WTC11 (cell line): ENCODE measurements at regions not wholly inside any gene's neighbourhood (a gene's known extent, or its start where the extent isn't known, plus 50 kb on each side); places are given as distances from the start of the nearest gene placed in this dataset.

Experiments used
- ATAC-seq: fragments of 200-7000 bp; cut with Tn5 transposase; 2 replicates; pipeline ENCODE4 v1.10.0; 2021; ENCODE audit warnings: mild to moderate bottlenecking, moderate library complexity
- CTCF ChIA-PET: fragments of 300-600 bp; sonication (Branson Sonifier 250); formaldehyde crosslinking; loops from one replicate; lab custom pipeline; 2021; ENCODE audit warnings: antibody characterized with exemption; lab: Charles Lee
- POLR2A ChIA-PET: fragments of 350-600 bp; sonication (Branson Sonifier 250); formaldehyde crosslinking; loops from one replicate; lab custom pipeline; 2021; ENCODE audit warnings: antibody characterized with exemption; lab: Charles Lee
- DNase-seq: peaks from one replicate; pipeline ENCODE4 v3.0.0; 2021; ENCODE audit warnings: low spot score
- H3K27ac Mint-ChIP-seq: 2 replicates; pipeline ENCODE4 v1.8.0; 2021; ENCODE audit warnings: mixed read lengths
- H3K27me3 Mint-ChIP-seq: 2 replicates; pipeline ENCODE4 v1.8.0; 2021; ENCODE audit warnings: low read depth, mild to moderate bottlenecking, moderate library complexity, mixed read lengths
- H3K36me3 Mint-ChIP-seq: 2 replicates; pipeline ENCODE4 v1.8.0; 2021; ENCODE audit warnings: mixed read lengths
- H3K4me1 Mint-ChIP-seq: 2 replicates; pipeline ENCODE4 v1.8.0; 2022; ENCODE audit warnings: mixed read lengths
- H3K4me3 Mint-ChIP-seq: 2 replicates; pipeline ENCODE4 v1.8.0; 2021; ENCODE audit warnings: mild to moderate bottlenecking, moderate library complexity, mixed read lengths
- H3K9me3 Mint-ChIP-seq: 2 replicates; pipeline ENCODE4 v1.8.0; 2021; ENCODE audit warnings: mixed read lengths
- CDX4 ChIP-seq: fragments of 250-450 bp; sonication (Bioruptor Pico); IDR thresholded peaks from 2 replicates; pipeline ENCODE4 v1.9.0; 2021; ENCODE audit warnings: moderate library complexity, mild to moderate bottlenecking, inconsistent platforms, borderline replicate concordance
- E2F4 ChIP-seq: sonication (generic); formaldehyde crosslinking; IDR thresholded peaks from 2 replicates; pipeline ENCODE4 v1.8.1; 2022; ENCODE audit warnings: low read depth, mild to moderate bottlenecking, moderate library complexity, missing genetic modification reagents, borderline replicate concordance
- ELF4 ChIP-seq: sonication (generic); formaldehyde crosslinking; IDR thresholded peaks from 2 replicates; pipeline ENCODE4 v1.8.1; 2022; ENCODE audit warnings: low read depth, mild to moderate bottlenecking, moderate library complexity, missing genetic modification reagents
- ESRRA ChIP-seq: sonication (generic); formaldehyde crosslinking; IDR thresholded peaks from 2 replicates; pipeline ENCODE4 v1.8.1; 2022; ENCODE audit warnings: mild to moderate bottlenecking, missing genetic modification reagents, borderline replicate concordance
- NFE2L1 ChIP-seq: sonication (generic); formaldehyde crosslinking; IDR thresholded peaks from 2 replicates; pipeline ENCODE4 v1.8.1; 2023; ENCODE audit warnings: missing genetic modification reagents
- NR2C2 ChIP-seq: sonication (generic); formaldehyde crosslinking; IDR thresholded peaks from 2 replicates; pipeline ENCODE4 v1.8.0; 2022; ENCODE audit warnings: mild to moderate bottlenecking, missing genetic modification reagents
- NR3C1 ChIP-seq: sonication (generic); formaldehyde crosslinking; conservative IDR thresholded peaks from 2 replicates; pipeline ENCODE4 v1.8.1; 2023; ENCODE audit warnings: low read depth, mild to moderate bottlenecking, missing genetic modification reagents
- RELA ChIP-seq: sonication (generic); formaldehyde crosslinking; IDR thresholded peaks from 2 replicates; pipeline ENCODE4 v1.8.1; 2022; ENCODE audit warnings: missing genetic modification reagents, mild to moderate bottlenecking, borderline replicate concordance
- SMAD3 ChIP-seq: sonication (generic); formaldehyde crosslinking; IDR thresholded peaks from 2 replicates; pipeline ENCODE4 v1.8.0; 2022; ENCODE audit warnings: missing genetic modification reagents, mild to moderate bottlenecking, borderline replicate concordance
- SOX15 ChIP-seq: fragments of 250-450 bp; sonication (Bioruptor Pico); IDR thresholded peaks from 2 replicates; pipeline ENCODE4 v1.9.0; 2021; ENCODE audit warnings: mild to moderate bottlenecking
- STAT6 ChIP-seq: sonication (generic); formaldehyde crosslinking; conservative IDR thresholded peaks from 2 replicates; pipeline ENCODE4 v1.8.1; 2023; ENCODE audit warnings: mild to moderate bottlenecking, low read depth, missing genetic modification reagents, moderate library complexity
- TEAD4 ChIP-seq: sonication (generic); formaldehyde crosslinking; IDR thresholded peaks from 2 replicates; pipeline ENCODE4 v1.8.0; 2022; ENCODE audit warnings: mild to moderate bottlenecking, missing genetic modification reagents
- USF2 ChIP-seq: sonication (generic); formaldehyde crosslinking; IDR thresholded peaks from 2 replicates; pipeline ENCODE4 v1.8.1; 2023; ENCODE audit warnings: mild to moderate bottlenecking, missing genetic modification reagents, moderate library complexity
- ZNF121 ChIP-seq: sonication (generic); formaldehyde crosslinking; IDR thresholded peaks from 2 replicates; pipeline ENCODE4 v1.8.0; 2023; ENCODE audit warnings: missing genetic modification reagents
- ZNF138 ChIP-seq: sonication (generic); formaldehyde crosslinking; conservative IDR thresholded peaks from 2 replicates; pipeline ENCODE4 v1.8.1; 2022; ENCODE audit warnings: mild to moderate bottlenecking, moderate library complexity, missing genetic modification reagents
- ZNF425 ChIP-seq: fragments of 250-450 bp; sonication (Bioruptor Pico); conservative IDR thresholded peaks from 2 replicates; pipeline ENCODE4 v1.9.0; 2021; ENCODE audit warnings: mild to moderate bottlenecking
- ZSCAN18 ChIP-seq: fragments of 250-450 bp; sonication (Bioruptor Pico); IDR thresholded peaks from 2 replicates; pipeline ENCODE4 v2.1.2; 2022; ENCODE audit warnings: mild to moderate bottlenecking, moderate library complexity

GRCh38 chr9:27726244-27727081 is 153.2 kb upstream of the C9orf72 start (continued):
- TF ChIP-seq ESRRA (CRISPR knock-in tag): no peak

DNA sequence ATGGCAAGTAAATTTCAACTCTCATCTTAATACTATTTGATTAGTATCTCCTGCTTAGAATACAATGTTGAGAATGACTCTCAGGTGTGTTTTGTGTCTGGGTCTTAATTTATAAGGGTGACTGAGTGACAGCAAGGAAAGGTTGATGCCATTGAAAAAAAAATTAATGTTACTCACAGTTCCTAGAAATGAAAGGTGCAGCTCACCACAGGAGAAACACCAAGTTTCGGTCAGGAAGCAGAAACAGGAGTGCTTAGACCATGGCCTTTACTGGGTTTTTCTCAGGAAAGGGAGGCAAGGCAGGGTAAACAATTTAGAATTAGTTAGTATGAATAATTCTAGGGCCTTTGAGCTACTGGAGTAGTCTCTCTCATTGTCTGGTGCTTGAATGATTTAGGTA is 159.2 kb upstream of the C9orf72 start:
- Mint-ChIP-seq H3K4me3 (no peak overlapping the region), H3K27ac (no peak overlapping the region), H3K27me3 (no peaks in the 10 kb centered on the region), H3K4me1 (peaks cover 16% of the 10 kb centered on the region), H3K9me3 (peaks cover 26% of the 10 kb centered on the region), H3K36me3 (peaks cover 19% of the 10 kb centered on the region)
- DNase-seq: no peak
- ChIA-PET CTCF (no interaction called here), POLR2A (no interaction called here)
- TF ChIP-seq NR2C2: no peak
- TF ChIP-seq NFE2L1: no peak
- TF ChIP-seq ESRRA (CRISPR knock-in tag): no peak
- no peak for TF ChIP-seq CDX4 (CRISPR knock-in tag)
- no peak for TF ChIP-seq ELF4 (CRISPR knock-in tag)
- TF ChIP-seq E2F4: no peak
- no peak for TF ChIP-seq ZNF138
- no peak for TF ChIP-seq STAT6 (CRISPR knock-in tag)
- TF ChIP-seq SOX15 (CRISPR knock-in tag): no peak
- no peak for TF ChIP-seq ZNF121
- TF ChIP-seq ZNF425 (CRISPR knock-in tag): no peak
- no peak for TF ChIP-seq SMAD3 (CRISPR knock-in tag)
- TF ChIP-seq USF2 (CRISPR knock-in tag): no peak
- no peak for TF ChIP-seq TEAD4
- TF ChIP-seq NR3C1: no peak
- TF ChIP-seq RELA (CRISPR knock-in tag): no peak
- no peak for TF ChIP-seq ZSCAN18 (CRISPR knock-in tag)
- no peak for ATAC-seq
